Occipital lobe (tissue), 1 donor: ENCODE measurements at regions not wholly inside any gene's neighbourhood (a gene's known extent, or its start where the extent isn't known, plus 50 kb on each side); places are given as distances from the start of the nearest gene placed in this dataset.
"Not testable (repeated sequence)": the region's sequence is repeated elsewhere in the genome, so short reads cannot be mapped to it uniquely, and the experiment has no call there.

Experiments
- DNase-seq: peaks from one replicate; lab custom pipeline; 2025; lab: John Stamatoyannopoulos, UW

DNA sequence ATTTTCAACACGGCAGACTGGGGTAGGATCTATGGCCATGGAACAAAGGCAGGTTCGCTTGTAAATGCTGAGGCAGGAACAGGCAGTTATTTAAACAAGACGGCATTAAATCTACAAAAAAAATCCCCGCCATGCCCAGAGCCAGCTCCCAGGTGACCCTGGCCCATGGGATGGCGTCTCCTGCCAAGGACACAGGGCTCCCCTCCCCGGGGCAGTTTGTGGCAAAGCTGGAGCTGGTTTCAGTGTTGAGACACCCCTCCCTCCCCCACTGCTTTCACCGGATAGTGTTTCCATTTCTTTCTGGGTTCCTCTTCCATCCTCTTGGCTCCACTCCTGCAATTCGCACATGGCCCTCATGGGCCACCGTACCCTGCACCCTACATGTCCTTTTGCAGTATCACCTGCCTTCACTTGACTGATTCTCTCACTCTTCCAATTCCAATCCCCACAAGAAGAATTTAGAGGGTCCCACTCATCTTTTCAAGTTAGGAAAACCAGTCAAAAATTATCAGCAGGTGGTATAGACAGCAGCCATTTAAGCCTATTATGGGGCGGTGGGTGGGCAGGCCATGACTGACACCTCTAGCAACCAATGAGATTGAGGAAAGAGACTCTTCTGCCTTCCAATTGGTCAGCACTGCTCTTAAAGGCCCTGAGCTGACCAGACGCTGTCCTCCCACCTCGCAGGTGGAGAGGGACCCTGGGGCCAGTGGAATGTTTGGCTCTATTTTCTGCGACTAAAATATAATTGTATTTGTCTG is 52.0 kb downstream of the OLIG1 start:
- no peak for DNase-seq

DNA sequence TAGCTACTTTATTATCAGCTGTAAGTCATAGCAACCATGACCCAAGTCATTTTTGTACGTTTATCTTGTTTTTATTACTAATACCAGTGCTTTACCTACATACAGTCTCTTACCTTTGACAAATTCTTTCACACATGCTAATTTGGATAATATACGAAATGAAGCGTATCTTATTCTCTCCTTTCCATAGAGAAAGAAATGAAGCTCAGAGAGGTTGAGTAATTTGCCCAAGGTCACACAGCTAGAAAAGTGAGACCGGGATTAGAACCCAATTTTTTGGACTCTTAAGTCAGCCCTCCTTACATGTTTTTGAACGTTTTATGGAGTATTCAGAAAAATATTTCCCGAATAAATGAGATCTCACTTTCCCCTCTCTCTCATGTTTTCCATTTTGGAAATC is 52.6 kb downstream of the OLIG1 start:
- no peak for DNase-seq

DNA sequence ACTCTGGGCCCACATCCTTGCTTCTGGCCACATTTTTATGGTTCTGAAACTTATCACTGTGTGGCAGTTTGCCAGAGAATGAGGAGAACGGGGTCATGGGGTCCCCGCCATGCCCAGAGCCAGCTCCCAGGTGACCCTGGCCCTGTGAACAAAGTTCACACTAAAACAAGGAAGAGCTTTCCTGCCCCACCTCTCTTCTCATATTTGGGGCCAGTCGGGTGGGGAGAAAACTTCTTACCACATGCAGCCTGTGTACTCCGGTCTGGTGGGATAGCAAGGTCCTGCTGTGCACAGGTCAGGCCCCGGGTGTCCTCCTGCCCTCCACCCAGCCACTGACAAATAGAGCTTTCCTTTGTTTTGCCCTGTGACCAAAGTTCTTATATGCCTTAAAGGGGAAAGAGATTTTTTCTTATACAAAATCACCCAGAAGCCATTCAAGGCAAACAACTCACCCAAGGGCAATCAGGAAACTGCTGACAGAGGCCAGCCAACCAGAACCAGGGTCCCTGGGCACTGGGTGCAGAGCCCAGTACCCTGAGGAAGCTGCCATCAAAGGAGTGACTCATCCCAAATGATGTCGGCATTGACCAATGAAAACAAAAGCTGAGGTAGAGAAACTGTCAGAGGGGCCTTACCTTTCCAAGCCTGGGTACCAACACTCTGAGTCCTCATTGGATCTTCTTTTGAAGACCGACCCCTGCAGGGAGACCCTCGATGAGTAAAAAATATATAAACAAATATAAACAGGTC is 53.6 kb downstream of the OLIG1 start:
- DNase-seq: no peak

DNA sequence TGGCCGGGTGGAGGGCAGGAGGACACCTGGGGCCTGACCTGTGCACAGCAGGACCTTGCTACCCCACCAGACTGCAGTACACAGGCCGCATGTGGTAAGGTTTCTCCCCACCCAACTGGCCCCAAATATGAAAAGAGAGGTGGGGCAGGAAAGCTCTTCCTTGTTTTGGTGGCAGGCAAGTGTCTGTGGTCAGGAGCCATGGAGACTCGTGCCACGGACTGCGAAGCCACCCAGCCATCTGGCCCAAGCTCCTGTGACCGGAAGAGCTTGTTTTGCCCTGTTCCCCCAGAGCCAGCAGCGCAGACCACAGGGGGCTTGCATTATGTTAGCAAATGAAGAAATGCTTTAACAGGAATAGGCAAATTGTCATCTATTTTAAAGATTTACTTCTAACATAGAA is 54.9 kb downstream of the OLIG1 start:
- DNase-seq: no peak

DNA sequence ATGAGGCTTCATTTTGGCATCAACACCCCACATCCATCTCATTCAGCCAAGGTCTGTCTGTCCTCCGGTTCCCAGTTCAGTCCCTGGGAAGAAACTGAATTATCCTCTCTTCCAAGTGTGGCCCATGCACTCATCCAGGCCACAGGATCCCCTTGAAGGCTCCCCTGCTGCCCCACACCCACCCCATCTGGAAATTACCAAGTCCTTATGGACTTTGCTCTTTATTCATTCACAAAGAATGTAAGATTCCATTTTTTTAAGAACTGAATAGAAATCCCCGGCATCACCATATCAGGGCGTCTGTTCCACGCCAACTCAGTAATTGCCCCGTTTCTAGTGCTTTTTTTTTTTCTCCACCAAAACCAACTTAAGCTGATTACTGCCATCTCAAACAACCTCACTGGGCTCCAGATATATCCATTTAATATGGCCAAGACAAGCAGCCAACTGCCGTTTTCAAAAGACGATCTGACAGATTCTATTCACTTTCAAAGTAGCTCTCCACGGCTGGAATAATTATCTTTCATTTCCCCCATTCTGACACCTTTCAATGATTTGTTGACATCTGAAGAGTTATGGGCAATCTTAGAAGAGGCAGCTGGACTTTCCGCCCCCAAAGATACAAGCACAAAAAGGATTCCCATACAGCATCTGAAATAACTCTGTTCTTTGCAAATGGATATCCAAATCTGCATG is 55.9 kb downstream of the OLIG1 start:
- no peak for DNase-seq

DNA sequence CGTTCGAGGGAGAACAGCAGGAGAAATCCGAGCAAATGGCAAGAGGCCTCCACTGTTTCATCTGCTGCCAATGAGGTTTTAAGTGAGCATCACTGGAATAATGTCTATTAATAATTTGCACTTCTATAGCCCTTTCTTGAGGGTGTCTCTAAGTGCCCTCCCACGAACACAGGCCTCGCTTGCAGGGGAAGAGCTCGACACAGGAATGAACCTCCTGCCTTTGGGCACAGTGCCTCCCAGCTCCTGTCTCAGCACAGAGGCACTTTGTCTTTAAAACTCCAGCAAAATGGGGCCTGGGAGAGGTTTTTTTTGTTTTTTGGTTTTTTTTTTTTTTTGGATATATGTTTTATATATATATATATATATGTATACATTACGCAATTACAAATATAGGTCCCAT is 56.6 kb downstream of the OLIG1 start:
- no peak for DNase-seq

DNA sequence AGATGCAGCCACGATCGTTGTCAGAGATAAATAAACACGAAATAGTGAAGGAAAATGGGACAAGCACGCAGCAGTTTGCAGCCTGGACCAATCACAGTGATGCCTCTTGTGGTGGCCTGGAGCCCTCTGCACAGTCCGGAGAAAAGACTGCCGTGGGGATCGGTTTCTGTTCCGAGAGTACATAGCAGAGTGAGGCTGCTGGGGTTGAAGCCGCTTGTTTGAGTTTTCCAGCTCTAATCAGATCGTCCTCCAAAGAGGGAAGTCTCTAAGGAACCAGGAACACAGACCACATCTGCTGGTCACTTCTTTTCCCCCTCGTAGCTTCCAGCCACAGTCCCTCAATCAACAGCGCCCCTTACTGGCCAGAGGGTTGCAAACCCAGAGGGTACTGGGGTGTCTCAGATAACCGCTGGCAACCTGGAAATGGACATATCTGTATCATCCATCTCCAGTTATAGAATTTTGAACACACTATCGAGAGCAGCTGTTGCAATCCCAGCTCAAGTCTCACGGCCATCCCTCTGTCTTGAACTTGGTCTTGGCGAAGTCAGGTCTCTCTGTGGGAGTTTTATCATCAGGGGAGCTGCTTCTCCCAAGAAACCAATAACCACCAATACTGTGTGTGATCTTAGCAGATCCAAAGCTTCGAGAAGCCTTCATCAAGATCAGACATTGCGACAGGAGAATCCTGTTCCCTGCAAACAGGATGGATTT is 57.4 kb downstream of the OLIG1 start:
- peak; percentile 63 for DNase-seq

DNA sequence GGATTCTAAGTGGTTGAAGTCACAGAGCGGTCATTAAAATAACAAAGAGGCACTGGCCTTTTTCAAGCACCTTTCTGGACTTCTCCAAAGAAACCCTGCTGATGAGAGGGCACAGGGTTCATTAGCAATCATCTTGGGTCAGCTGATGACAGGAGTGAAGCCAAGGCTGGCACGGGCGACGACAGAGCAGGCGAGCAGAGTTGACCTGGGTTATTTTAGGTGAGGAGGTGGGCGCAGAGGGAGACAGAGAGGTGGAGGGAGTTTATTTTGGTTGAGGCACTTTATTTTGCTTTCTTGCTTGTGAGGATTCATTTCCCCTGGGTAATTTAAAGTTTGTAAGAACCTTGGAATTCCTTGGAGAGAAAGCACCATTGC is 57.9 kb downstream of the OLIG1 start:
- no peak for DNase-seq

DNA sequence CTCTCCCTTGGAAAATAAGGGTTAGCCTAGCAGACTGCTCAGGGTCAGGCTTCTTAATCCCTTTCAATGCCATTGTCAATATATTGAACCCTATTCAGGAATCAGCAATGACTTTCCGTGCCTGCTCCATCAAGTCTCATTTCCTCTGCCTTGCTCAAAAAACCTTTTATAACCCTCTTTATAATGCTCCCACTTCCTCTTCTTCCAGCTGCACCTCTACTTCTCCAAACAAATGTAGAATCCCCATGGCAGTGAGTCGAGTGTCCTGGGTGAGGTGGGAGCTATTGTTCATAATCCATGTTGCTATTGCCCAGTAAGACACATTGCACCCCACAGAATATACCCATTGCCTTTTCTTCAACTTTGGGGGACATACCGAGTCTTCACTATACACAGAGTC is 58.6 kb downstream of the OLIG1 start:
- no peak for DNase-seq

DNA sequence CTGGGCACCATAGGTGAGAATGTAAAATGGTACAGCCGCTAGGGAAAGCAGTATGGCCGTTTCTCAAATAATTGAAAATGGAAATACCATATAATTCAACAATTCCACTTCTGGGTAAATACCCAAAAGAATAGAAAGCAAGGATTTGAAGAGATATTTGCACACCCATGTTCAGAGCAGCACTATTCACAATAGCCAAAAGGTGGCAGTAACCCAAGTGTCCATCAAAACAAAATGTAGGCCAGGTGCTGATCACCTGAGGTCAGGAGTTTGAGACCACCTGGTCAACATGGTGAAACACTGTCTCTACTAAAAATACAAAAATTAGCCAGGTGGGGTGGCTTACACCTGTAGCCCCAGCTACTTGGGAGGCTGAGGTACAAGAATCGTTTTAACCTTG is 62.1 kb downstream of the OLIG1 start:
- DNase-seq: no peak

DNA sequence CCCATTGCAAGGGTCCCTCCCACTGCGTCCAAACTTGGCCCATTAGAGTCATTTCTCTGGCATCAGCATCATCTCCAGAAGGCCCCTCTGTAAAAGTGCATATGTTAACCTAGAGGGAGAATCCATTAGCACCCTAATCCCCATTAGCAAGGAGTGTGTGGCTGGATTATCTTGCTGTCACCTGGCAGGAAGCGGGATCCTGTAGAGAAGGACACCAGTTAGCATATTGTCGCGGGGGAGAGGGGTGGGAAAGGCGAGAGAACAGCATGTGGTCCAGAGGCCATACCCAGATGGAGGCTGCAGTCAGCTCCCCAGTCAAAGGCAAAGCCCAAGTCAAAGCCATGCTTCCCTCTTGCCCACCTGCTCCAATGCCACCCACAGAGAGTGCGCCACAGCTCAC is 64.0 kb downstream of the OLIG1 start:
- no peak for DNase-seq

DNA sequence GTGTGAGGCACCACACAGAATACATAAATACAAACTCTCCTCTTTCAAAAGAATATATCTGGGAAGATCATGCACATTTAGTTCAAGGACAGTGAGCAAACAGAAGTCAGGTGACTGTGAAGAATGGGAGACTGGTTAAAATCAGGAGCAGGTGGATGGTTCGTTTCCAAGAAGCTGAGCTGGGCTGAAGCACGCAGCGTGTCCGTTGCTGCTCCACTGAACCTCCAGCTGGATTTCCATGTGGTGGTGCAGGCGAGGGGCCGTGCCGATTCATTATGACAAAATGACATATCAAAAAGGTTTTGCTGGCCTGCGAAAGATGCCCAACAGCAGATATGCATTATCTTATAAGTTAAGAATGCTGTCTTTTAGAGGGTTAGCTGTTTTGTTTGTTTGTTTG is 66.0 kb downstream of the OLIG1 start:
- DNase-seq: no peak

DNA sequence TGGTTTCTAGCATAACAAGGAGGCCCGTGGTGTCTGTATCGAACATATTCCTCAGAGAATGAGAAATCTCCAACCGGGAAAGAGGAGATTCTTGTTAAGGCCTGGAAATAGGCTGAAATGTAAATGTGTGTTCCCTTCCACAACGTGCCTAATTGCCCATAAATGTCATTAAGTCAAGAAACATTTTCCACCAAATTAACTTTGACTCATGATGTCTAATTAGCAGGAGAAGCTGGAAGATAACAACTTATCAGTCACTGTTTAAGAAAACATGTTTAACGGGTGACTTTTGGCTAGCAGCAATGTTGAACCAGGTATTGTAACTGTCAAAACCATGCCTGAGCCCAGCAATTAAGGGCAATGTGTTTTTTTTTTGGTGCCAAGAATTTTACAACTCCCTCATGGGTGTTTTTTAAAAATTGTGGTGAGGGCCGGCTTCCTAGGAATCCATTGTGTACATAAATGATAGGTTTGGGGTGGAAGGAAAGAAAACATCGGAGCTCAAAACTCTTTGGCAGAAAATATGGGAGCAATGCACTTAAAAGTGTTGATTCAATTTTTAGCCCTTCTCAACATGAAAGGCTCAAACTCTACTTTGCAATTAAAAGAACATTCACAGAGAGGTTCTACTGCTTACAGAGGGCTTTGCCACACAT is 67.0 kb downstream of the OLIG1 start:
- DNase-seq: no peak

DNA sequence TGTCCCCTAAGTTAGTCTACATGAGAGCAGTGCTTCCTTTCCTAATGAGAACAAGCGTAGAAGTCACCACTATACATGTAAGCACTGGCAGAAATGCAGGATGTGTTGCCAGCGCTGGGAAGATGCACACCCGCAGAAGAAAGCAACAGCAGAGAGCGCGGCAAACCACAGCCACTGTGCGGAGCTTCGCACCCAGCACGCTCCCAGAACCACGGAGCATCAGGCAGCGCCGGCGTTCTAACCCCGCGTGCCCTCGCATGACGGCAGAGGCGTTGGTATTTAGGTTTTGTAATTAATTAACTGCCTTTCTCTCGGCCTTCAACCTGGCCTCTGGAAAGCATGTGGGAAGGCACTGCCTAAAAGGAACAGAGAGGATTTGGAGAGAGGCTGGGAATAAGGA is 69.1 kb downstream of the OLIG1 start:
- no peak for DNase-seq

DNA sequence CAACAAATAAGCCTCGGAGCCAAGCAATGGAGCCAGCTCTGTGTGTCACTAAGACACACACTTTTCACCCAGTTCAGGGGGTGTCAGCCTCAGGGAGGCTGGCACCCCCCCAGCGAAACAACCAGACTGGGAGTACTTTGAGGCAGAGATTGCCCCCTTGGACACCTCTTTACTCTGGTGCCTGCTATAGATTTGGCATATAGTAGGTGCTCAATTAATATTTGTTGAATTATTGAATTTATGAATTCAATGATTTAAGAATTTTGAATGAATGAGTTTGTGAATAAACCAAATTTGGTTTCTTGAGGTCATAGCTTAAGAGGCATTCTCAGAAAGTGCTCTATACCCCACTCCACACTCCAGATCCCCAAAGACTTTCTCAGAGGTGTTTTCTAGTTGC is 70.3 kb downstream of the OLIG1 start:
- no peak for DNase-seq

DNA sequence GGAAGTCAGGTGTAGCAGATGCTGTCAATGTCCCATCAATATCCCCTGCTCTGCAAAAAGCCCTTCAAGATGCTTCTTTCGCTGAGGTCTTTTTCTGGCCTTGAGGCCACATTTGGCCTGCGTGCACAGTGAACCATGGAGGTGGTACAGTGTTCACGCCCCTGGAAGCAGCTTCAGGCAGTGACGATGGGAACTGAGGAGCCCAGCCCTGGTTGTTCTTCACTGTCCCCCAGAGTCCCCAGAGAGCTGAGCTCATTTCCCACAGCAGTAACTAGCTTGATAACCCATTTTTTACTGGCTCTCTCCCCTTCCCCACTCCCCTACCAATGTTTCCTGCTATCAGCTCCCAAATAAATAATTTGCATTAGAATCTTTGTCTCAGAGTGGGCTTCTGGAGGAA is 76.5 kb downstream of the OLIG1 start:
- DNase-seq: no peak

DNA sequence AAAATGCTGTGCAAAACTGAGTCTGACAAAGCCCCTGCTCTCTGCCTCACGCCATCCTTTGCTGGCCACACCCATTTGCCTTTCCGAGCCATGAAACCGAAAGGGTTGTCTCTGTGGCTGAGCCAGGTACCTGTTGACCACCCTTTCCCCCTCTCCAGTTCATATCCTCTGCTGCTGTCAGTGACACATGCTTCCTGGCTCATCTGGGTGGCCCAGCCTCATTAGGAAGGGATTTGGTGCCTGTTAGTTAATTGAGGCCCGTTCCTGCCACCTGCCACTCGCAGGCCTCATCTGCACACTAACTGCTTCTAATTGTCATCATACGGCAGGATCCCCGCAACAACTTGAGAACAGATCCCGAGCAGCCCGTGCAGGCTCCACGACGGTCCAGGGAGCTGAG is 79.2 kb downstream of the OLIG1 start:
- DNase-seq: no peak

DNA sequence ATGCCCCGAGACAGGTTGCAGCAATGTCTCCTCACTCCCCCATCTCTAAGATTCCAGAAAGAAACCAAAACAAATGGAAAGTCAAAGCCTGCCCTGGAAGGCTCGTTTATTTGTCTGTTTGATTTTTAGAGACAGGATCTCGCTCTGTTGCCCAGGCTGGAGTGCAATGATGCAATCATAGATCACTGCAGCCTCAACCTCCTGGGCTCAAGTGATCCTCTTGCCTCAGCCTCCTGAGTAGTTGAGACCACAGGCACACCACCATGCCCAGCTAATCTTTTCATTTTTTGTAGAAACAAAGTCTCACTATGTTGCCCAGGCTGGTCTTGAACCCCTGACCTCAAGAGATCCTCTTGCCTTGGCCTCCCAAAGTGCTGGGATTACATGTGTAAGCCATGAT is 78.8 kb upstream of the IFNAR2 start:
- not testable (repeated sequence) for DNase-seq

DNA sequence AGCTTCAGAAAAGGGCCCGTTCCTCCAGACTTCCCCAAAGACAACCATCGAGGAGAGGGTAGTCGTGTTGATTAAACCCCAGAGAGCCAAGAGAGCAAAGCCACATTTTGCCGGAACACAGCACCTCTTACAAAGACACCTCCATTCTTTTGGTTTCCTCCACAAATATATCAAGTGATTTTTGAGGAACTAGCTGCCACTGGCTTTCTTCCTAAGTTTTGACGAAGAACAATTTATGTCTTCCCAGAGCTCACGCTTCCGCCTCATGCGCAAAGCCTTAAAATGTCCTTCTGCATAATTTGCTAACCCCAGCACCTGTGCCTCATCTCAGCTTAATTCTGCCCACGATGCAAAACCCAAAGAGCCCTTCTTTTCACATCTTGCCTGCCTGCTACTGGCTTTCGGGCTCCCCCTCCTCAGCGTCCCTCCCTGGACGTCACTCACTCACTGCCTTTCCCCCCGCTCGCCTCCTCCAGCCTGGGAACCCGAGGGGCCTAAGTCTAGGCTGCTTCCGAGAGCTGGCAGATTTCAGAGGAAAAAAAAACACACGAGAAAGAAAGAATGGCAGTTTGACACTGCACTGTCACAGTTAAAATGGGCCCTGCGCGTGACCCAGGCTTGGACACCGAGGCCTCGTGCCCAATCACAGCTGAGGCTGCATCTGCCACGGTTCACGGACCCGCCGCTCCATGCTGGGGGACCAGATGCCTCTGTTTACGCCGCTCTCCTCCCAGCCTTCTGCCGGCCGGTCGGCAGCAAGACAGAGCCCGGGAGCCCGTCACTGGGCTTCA is 77.6 kb upstream of the IFNAR2 start:
- no peak for DNase-seq

DNA sequence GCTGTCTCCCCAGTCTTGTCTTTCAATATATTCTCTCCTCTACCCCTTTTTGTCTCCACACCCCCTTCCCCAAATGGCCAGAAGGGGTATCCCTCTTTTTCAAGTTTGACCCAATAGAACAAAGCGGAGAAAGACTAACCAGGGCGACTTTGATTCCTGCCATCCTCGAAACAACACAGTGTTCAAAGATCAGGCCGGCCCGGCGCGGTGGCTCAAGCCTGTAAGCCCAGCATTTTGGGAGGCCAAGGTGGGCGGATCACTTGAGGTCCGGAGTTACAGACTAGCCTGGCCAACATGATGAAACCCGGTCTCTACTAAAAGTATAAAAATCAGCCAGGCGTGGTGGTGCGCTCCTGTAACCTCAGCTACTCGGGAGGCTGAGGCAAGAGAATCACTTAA is 77.0 kb upstream of the IFNAR2 start:
- no peak for DNase-seq

DNA sequence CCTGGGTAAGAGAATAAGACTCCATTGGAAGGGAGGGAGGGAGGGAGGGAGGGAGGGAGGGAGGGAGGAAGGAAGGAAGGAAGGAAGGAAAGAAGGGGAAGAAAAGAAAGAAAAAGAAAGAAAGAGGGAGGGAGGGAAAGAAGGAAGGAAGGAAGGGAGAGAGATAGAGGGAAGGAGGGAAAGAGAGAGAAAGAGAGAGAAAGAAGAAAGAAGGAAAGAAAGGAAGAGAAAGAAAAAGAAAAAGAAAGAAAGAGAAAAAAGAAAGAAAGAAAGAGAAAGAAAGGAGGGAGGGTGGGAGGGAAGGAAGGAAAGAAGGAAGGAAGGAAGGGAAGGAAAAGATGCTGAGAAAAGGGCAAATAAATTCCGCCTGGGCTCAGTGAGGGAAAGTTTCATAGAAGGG is 74.7 kb upstream of the IFNAR2 start:
- DNase-seq: no peak
